Testis (tissue), 2 donors: ENCODE measurements at regions not wholly inside any gene's neighbourhood (a gene's known extent, or its start where the extent isn't known, plus 50 kb on each side); places are given as distances from the start of the nearest gene placed in this dataset.

Source experiments
- CTCF ChIP-seq, 3 experiments: fragments of 450-650 bp in 2 of 3; fragments of 200-600 bp in 1 of 3; sonication (generic) in 1 of 3; IDR thresholded peaks; one replicate each; pipeline ENCODE4 v1.5.1; 2016 to 2019; ENCODE audit warnings: antibody characterized with exemption in 3 of 3, mild to moderate bottlenecking in 2 of 3, moderate library complexity in 1 of 3
- POLR2A ChIP-seq: fragments of 450-650 bp; IDR thresholded peaks from one replicate; pipeline ENCODE4 v1.6.1; 2017; ENCODE audit warnings: antibody characterized with exemption, mild to moderate bottlenecking, moderate library complexity

GRCh38 chr1:201701831-201702230, 127.1 kb upstream of the IPO9 start:
- no peak for TF ChIP-seq CTCF (IDR thresholded peaks at IDR 0.05)
- TF ChIP-seq POLR2A: no peak
